GM12891 (cell line): ENCODE measurements at regions not wholly inside any gene's neighbourhood (a gene's known extent, or its start where the extent isn't known, plus 50 kb on each side); places are given as distances from the start of the nearest gene placed in this dataset.

Experiments
- POLR2AphosphoS5 ChIP-seq: IDR thresholded peaks from 2 replicates; pipeline ENCODE4 v1.6.1; 2011; ENCODE audit warnings: low read depth, low read length, control low read depth
- TAF1 ChIP-seq: IDR thresholded peaks from 2 replicates; pipeline ENCODE4 v1.6.1; 2011; ENCODE audit warnings: low read depth, low read length, control low read depth

DNA sequence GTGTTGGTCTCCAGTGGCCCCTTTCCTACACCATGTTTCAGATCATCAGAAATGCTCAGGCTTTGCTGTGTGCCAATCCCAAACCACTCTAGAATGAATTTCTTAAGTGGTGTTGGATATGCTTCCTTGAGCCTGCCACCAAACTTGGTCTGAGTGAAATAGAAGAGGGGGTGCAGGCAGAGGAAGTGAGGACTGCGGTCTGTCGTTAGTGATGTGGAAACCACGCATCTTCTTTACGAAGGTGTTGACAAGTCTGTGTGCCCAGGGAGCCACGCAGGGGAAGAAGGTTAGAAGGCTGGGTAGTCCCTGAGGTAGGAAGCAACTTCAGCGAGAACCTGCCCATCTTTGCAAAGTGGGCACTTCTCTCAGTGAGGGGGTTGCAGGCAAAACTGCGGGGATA is 187.4 kb upstream of the NAV2 start:
- TF ChIP-seq TAF1, result no peak
- no peak for TF ChIP-seq POLR2AphosphoS5
